ENCODE measurements at regions not wholly inside any gene's neighbourhood (a gene's known extent, or its start where the extent isn't known, plus 50 kb on each side); places are given as distances from the start of the nearest gene placed in this dataset.

DNA sequence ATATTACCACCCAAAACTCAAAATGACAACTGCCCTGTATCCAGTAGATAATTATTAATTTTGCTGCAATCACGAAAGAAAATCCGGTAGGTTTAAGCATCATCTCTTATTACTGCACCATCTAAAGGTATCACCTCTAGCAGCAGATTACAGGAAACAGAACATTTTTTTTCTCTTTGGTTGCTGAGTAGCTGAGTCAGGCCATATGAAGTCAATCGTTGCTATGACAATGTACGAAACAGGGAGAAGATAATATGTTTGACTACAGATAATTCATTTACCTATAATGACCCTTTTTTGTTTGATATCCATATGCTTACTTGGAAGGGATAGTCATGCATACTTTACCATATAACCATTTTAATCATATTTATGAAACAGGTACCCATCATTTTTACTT, 831.6 kb upstream of the CHAC2 start:
- Histone ChIP-seq H3K36me3 (no peaks in the 10 kb centered on the region), H3K4me1 (no peaks in the 10 kb centered on the region), H3K4me3 (no peak overlapping the region), H3K27ac (no peak overlapping the region), H3K9me3 (no peaks in the 10 kb centered on the region), H3K27me3 (ENCODE audit: low read depth) (no peaks in the 10 kb centered on the region)
- intact Hi-C loops (cut with DNase I) = no loop called here
- ATAC-seq (no peak), DNase-seq (no peak)
- TF ChIP-seq, protein P1, sequence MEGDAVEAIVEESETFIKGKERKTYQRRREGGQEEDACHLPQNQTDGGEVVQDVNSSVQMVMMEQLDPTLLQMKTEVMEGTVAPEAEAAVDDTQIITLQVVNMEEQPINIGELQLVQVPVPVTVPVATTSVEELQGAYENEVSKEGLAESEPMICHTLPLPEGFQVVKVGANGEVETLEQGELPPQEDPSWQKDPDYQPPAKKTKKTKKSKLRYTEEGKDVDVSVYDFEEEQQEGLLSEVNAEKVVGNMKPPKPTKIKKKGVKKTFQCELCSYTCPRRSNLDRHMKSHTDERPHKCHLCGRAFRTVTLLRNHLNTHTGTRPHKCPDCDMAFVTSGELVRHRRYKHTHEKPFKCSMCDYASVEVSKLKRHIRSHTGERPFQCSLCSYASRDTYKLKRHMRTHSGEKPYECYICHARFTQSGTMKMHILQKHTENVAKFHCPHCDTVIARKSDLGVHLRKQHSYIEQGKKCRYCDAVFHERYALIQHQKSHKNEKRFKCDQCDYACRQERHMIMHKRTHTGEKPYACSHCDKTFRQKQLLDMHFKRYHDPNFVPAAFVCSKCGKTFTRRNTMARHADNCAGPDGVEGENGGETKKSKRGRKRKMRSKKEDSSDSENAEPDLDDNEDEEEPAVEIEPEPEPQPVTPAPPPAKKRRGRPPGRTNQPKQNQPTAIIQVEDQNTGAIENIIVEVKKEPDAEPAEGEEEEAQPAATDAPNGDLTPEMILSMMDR (IDR thresholded peaks at IDR 0.05) = no peak

DNA sequence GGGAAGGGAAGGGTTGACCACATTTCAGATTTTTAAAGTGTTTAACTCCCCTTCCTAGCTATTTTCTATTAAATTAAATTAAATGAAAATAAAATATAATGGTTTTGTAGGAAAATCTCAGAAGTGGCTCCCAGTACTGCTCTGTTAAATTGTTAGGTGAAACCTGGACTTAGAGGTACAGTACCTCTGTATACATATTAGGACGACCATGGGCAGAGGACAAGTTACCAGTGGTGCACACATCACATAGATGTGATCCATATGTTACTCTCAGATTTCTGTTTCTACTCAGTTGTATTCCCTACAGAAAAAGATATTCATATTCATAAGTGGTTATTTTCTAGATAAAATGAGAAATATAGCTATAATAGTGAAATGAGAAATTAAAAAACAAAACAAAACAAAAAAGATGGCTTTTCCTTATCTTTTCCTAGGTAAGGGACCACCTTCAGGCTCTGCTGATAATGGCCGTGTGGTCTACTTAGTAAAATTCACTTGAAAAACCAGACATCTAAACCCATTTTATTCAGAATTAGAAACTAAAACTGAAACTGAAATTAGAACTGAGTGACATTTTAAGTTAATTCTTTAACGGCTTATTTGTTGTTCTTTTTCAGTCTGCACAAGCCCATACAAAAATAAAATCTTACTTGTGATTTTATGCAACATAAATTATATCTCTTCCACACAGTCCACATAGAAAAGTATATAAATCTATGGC, 832.5 kb upstream of the CHAC2 start:
- no peaks in the 10 kb centered on the region for H3K9me3 ChIP-seq
- no peaks in the 10 kb centered on the region for H3K36me3 ChIP-seq
- H3K4me1 ChIP-seq = no peaks in the 10 kb centered on the region
- ATAC-seq (no peak), DNase-seq (no peak)
- TF ChIP-seq, protein P1 (IDR thresholded peaks at IDR 0.05) = no peak
- no peak overlapping the region for H3K4me3 ChIP-seq
- no peak overlapping the region for H3K27ac ChIP-seq
- intact Hi-C loops (cut with DNase I) = no loop called here
- no peaks in the 10 kb centered on the region for H3K27me3 ChIP-seq (ENCODE audit: low read depth)

DNA sequence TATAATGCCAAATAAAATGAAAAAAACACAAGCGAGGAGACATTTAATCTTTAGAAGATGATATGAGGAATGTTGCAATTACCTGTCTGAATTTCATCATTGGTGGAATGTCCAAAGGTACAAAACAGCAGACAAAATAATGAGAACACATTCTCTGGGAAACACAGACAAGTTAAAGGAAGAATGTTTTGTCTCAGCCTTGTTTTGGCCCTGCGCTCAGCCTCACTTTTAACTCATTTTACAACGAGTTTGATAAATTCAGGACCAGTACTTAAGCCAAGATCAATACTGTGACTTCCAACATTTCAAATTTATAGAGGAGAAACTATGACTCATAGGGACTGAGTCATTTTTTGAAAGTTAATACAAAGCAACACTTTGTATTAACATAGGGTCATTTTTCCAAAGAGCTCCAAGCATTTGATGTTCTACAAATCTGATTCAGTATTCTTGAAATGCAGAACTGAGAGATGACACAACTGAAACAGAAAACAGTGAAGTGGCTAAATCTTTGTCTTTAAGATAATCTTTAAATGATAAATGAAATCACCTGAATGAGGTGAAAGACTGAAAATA, 833.2 kb upstream of the CHAC2 start:
- TF ChIP-seq, protein P1 (IDR thresholded peaks at IDR 0.05) = no peak
- H3K4me3 ChIP-seq = no peak overlapping the region
- H3K27ac ChIP-seq = no peak overlapping the region
- no peaks in the 10 kb centered on the region for H3K27me3 ChIP-seq (ENCODE audit: low read depth)
- ATAC-seq = no peak
- intact Hi-C loops (cut with DNase I) = no loop called here
- DNase-seq = no peak
- H3K9me3 ChIP-seq = no peaks in the 10 kb centered on the region
- no peaks in the 10 kb centered on the region for H3K36me3 ChIP-seq
- no peaks in the 10 kb centered on the region for H3K4me1 ChIP-seq

DNA sequence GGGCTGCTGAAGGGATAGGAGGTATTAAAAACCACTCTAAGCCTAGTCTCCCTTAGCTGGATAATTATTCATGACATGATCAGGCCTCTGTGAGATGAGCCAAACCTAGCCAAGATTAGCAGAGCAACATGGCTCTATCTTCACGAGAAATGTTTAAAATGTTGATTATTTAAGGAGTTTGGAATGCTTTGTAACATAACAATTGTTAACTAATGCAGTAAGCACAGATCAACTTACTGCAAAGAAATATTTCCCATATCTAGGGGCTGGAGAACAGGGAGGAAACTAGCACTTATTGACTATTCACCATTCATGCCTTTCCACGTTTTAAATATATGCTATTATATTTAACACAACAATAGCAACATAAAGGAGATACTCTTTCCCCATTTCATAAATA, 833.7 kb upstream of the CHAC2 start:
- Histone ChIP-seq H3K27ac (no peak overlapping the region), H3K27me3 (ENCODE audit: low read depth) (no peaks in the 10 kb centered on the region), H3K4me1 (no peaks in the 10 kb centered on the region), H3K9me3 (no peaks in the 10 kb centered on the region), H3K4me3 (no peak overlapping the region), H3K36me3 (no peaks in the 10 kb centered on the region)
- TF ChIP-seq, protein P1 (IDR thresholded peaks at IDR 0.05) = no peak
- no peak for DNase-seq
- no peak for ATAC-seq
- intact Hi-C loops (cut with DNase I) = no loop called here

DNA sequence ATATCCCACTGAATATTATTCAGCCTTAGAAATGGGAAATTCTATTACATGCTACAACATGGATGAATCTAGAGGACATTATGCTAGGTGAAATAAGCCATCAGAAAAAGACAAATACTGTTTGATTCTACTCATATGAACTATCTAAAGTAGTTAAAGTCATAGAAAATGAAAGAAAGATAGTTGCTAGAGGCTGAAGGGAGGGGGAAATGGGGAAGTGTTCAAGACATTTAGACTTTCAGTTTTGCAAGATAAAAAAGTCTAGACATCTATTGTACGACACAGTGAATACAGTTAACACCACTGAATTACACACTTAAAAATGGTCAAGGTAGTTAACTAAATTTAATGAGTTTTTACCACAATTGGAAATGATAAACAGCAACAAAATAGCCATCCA, 835.9 kb upstream of the CHAC2 start:
- intact Hi-C loops (cut with DNase I) = no loop called here
- H3K27me3 ChIP-seq (ENCODE audit: low read depth) = no peaks in the 10 kb centered on the region
- no peak overlapping the region for H3K27ac ChIP-seq
- DNase-seq (no peak), ATAC-seq (no peak)
- H3K36me3 ChIP-seq = no peaks in the 10 kb centered on the region
- TF ChIP-seq, protein P1 (IDR thresholded peaks at IDR 0.05) = no peak
- H3K4me1 ChIP-seq = no peaks in the 10 kb centered on the region
- H3K4me3 ChIP-seq = no peak overlapping the region
- H3K9me3 ChIP-seq = no peaks in the 10 kb centered on the region
